D721Med (cell line): ENCODE measurements at regions not wholly inside any gene's neighbourhood (a gene's known extent, or its start where the extent isn't known, plus 50 kb on each side); places are given as distances from the start of the nearest gene placed in this dataset.

ENCODE experiments used
- DNase-seq: peaks from one replicate; pipeline ENCODE4 v3.0.0; 2011; ENCODE audit warnings: low spot score; ENCODE audit not compliant: insufficient read length
- FAIRE-seq: peaks from 2 replicates; lab custom pipeline; 2011; peaks lifted over from hg19 to GRCh38; lab: Jason Lieb, UNC
- CTCF ChIP-seq: IDR thresholded peaks from 2 replicates; pipeline ENCODE4 v1.5.1; 2012; ENCODE audit warnings: mild to moderate bottlenecking, control low read depth; ENCODE audit not compliant: insufficient read depth; ENCODE audit errors: missing control alignments

- FAIRE-seq = no peak
- no peak for DNase-seq
- TF ChIP-seq CTCF = no peak
Measured at GRCh38 chr1:96999191-96999590, 277.6 kb downstream of the PTBP2 start.

- no peak for TF ChIP-seq CTCF
- DNase-seq (no peak), FAIRE-seq (no peak)
Measured at GRCh38 chr1:97004054-97004453, 282.5 kb downstream of the PTBP2 start.

GRCh38 chr1:97004743-97005142, 283.2 kb downstream of the PTBP2 start:
- DNase-seq (no peak), FAIRE-seq (no peak)
- TF ChIP-seq CTCF = no peak

GRCh38 chr1:97006044-97006661, 284.6 kb downstream of the PTBP2 start:
- DNase-seq (no peak), FAIRE-seq (no peak)
- TF ChIP-seq CTCF = no peak

GRCh38 chr1:97007840-97008604, 286.4 kb downstream of the PTBP2 start:
- DNase-seq (no peak), FAIRE-seq (no peak)
- TF ChIP-seq CTCF = no peak

- TF ChIP-seq CTCF = no peak
- DNase-seq (no peak), FAIRE-seq (no peak)
Measured at GRCh38 chr1:97010566-97011264, 289.1 kb downstream of the PTBP2 start.
